OCI-LY1 (cell line): ENCODE measurements at regions not wholly inside any gene's neighbourhood (a gene's known extent, or its start where the extent isn't known, plus 50 kb on each side); places are given as distances from the start of the nearest gene placed in this dataset.

ENCODE experiments used
- H2AFZ ChIP-seq: fragments of 200-600 bp; sonication (generic), shearing (Covaris generic); 2 replicates; pipeline ENCODE4 v1.6.0; 2014; ENCODE audit warnings: antibody characterized with exemption, mild to moderate bottlenecking, low read length
- H3F3A ChIP-seq: fragments of 200-600 bp; sonication (generic), shearing (Covaris generic); 2 replicates; pipeline ENCODE4 v1.6.0; 2014; ENCODE audit warnings: mild to moderate bottlenecking, antibody characterized with exemption, low read length, moderate library complexity; ENCODE audit not compliant: insufficient read depth
- H3K27ac ChIP-seq: fragments of 200-600 bp; sonication (generic); 2 replicates; pipeline ENCODE4 v1.5.1; 2014; ENCODE audit warnings: low read length, mixed run types, mild to moderate bottlenecking, low read depth; ENCODE audit not compliant: poor library complexity, severe bottlenecking
- H3K27me3 ChIP-seq: fragments of 200-600 bp; sonication (generic); 2 replicates; pipeline ENCODE4 v1.6.0; 2014; ENCODE audit warnings: antibody characterized with exemption, mild to moderate bottlenecking, low read length, moderate library complexity; ENCODE audit not compliant: insufficient read depth
- H3K36me3 ChIP-seq: fragments of 200-600 bp; sonication (generic); 2 replicates; pipeline ENCODE4 v1.6.1; 2014; ENCODE audit warnings: mild to moderate bottlenecking, antibody characterized with exemption, low read length, moderate library complexity, mixed read lengths; ENCODE audit not compliant: insufficient read depth
- H3K4me1 ChIP-seq: fragments of 200-600 bp; sonication (generic); 2 replicates; pipeline ENCODE4 v1.5.1; 2014; ENCODE audit warnings: mild to moderate bottlenecking, low read length, moderate library complexity; ENCODE audit not compliant: insufficient read depth, severe bottlenecking
- H3K4me2 ChIP-seq: fragments of 200-600 bp; sonication (generic), shearing (Covaris generic); 2 replicates; pipeline ENCODE4 v1.6.1; 2014; ENCODE audit warnings: low read length
- H3K4me3 ChIP-seq: fragments of 200-600 bp; sonication (generic); 2 replicates; pipeline ENCODE4 v1.5.1; 2014; ENCODE audit warnings: low read length, low read depth, mild to moderate bottlenecking, mixed read lengths; ENCODE audit not compliant: poor library complexity, severe bottlenecking
- H3K79me2 ChIP-seq: fragments of 200-600 bp; shearing (Covaris generic); 2 replicates; pipeline ENCODE4 v1.6.1; 2016; ENCODE audit warnings: mixed run types, low read length, mixed read lengths; ENCODE audit not compliant: insufficient read depth
- H3K9ac ChIP-seq: fragments of 200-600 bp; sonication (generic), shearing (Covaris generic); 2 replicates; pipeline ENCODE4 v1.6.1; 2014; ENCODE audit warnings: mild to moderate bottlenecking, low read length, mixed read lengths
- H3K9me2 ChIP-seq: fragments of 200-600 bp; sonication (generic), shearing (Covaris generic); 2 replicates; pipeline ENCODE4 v1.6.1; 2014; ENCODE audit warnings: low read depth, mild to moderate bottlenecking, low read length, mixed read lengths
- H3K9me3 ChIP-seq: fragments of 200-600 bp; shearing (Covaris generic); 2 replicates; pipeline ENCODE4 v1.6.1; 2014; ENCODE audit warnings: low read length, mixed read lengths
- H4K20me1 ChIP-seq: fragments of 200-600 bp; sonication (generic), shearing (Covaris generic); 2 replicates; pipeline ENCODE4 v1.6.0; 2016; ENCODE audit warnings: mild to moderate bottlenecking, low read length; ENCODE audit not compliant: insufficient read depth
- EZH2 ChIP-seq: fragments of 200-600 bp; sonication (generic), shearing (Covaris generic); IDR thresholded peaks from 2 replicates; pipeline ENCODE4 v1.8.0; 2017; ENCODE audit warnings: borderline replicate concordance, mixed run types, mild to moderate bottlenecking, antibody characterized with exemption, low read length, moderate library complexity, mixed read lengths
- TF ChIP-seq, protein P1 (sequence below): fragments of 200-600 bp; sonication (generic), shearing (Covaris generic); IDR thresholded peaks from 2 replicates; pipeline ENCODE4 v1.5.1; 2017; ENCODE audit warnings: mild to moderate bottlenecking, antibody characterized with exemption, low read length, moderate library complexity, mixed read lengths

DNA sequence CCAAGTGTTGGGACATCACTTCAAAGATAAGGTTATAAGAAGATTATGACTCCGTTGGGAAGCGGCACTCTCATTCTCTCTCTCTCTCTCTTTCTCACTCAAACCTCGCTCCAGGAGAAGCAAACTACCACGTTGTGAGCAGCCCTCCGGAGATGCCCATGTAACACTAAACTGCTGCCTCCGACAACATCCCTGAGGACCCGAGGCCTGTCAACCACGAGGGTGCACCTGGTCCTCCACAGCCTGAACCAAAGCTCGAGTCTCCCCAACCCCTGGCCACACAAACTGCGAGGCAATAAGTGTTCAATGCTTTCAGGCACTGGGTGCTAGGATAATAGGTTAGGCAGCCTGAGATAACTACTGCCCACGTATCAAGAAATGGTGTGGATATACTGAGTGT lies 654.5 kb upstream of the ID2 start:
- H3K9me3 ChIP-seq = peaks cover 4% of the 10 kb centered on the region; the same call in 1 of the 2 replicates
- no peak overlapping the region for H2AFZ ChIP-seq
- no peak overlapping the region for H3K4me3 ChIP-seq
- H3F3A ChIP-seq = no peaks in the 10 kb centered on the region
- H3K9ac ChIP-seq = no peak overlapping the region
- TF ChIP-seq, protein P1, sequence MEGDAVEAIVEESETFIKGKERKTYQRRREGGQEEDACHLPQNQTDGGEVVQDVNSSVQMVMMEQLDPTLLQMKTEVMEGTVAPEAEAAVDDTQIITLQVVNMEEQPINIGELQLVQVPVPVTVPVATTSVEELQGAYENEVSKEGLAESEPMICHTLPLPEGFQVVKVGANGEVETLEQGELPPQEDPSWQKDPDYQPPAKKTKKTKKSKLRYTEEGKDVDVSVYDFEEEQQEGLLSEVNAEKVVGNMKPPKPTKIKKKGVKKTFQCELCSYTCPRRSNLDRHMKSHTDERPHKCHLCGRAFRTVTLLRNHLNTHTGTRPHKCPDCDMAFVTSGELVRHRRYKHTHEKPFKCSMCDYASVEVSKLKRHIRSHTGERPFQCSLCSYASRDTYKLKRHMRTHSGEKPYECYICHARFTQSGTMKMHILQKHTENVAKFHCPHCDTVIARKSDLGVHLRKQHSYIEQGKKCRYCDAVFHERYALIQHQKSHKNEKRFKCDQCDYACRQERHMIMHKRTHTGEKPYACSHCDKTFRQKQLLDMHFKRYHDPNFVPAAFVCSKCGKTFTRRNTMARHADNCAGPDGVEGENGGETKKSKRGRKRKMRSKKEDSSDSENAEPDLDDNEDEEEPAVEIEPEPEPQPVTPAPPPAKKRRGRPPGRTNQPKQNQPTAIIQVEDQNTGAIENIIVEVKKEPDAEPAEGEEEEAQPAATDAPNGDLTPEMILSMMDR = no peak
- TF ChIP-seq EZH2 = no peak
- no peaks in the 10 kb centered on the region for H3K27me3 ChIP-seq
- no peak overlapping the region for H3K4me2 ChIP-seq
- H3K27ac ChIP-seq = no peak overlapping the region
- no peaks in the 10 kb centered on the region for H3K9me2 ChIP-seq
- no peaks in the 10 kb centered on the region for H3K79me2 ChIP-seq
- H3K36me3 ChIP-seq = no peaks in the 10 kb centered on the region
- H3K4me1 ChIP-seq = no peaks in the 10 kb centered on the region
- H4K20me1 ChIP-seq = no peaks in the 10 kb centered on the region

GRCh38 chr2:8028036-8028435 lies 653.8 kb upstream of the ID2 start:
- Histone ChIP-seq H3K4me1 (no peaks in the 10 kb centered on the region), H3K79me2 (no peaks in the 10 kb centered on the region), H3K9me2 (no peaks in the 10 kb centered on the region), H3K9me3 (no peaks in the 10 kb centered on the region), H3K27me3 (no peaks in the 10 kb centered on the region), H3K4me3 (no peak overlapping the region), H3F3A (no peaks in the 10 kb centered on the region), H3K4me2 (no peak overlapping the region), H4K20me1 (no peaks in the 10 kb centered on the region), H3K36me3 (no peaks in the 10 kb centered on the region), H3K9ac (no peak overlapping the region), H2AFZ (no peak overlapping the region), H3K27ac (no peak overlapping the region)
- no peak for TF ChIP-seq EZH2
- TF ChIP-seq, protein P1 = no peak

- no peak overlapping the region for H3K4me3 ChIP-seq
- H3K4me2 ChIP-seq = no peak overlapping the region
- no peaks in the 10 kb centered on the region for H3K79me2 ChIP-seq
- no peaks in the 10 kb centered on the region for H3K4me1 ChIP-seq
- H3K27me3 ChIP-seq = no peaks in the 10 kb centered on the region
- no peaks in the 10 kb centered on the region for H3K9me3 ChIP-seq
- no peak overlapping the region for H3K9ac ChIP-seq
- H3K36me3 ChIP-seq = no peaks in the 10 kb centered on the region
- no peak overlapping the region for H2AFZ ChIP-seq
- H4K20me1 ChIP-seq = no peaks in the 10 kb centered on the region
- H3K9me2 ChIP-seq = no peaks in the 10 kb centered on the region
- H3K27ac ChIP-seq = no peak overlapping the region
- H3F3A ChIP-seq = no peaks in the 10 kb centered on the region
- TF ChIP-seq, protein P1 = no peak
- TF ChIP-seq EZH2 = no peak
These were observed 653.4 kb upstream of the ID2 start for GRCh38 chr2:8028436-8028835.
